Adrenal gland (tissue), 9 donors: ENCODE measurements at regions not wholly inside any gene's neighbourhood (a gene's known extent, or its start where the extent isn't known, plus 50 kb on each side); places are given as distances from the start of the nearest gene placed in this dataset.

ENCODE experiments used
- DNase-seq, 7 donors: peaks; one replicate each; pipeline ENCODE4 v3.0.0-alpha.2; 2019 to 2020
- H3K27ac ChIP-seq, 5 donors: fragments of 200-600 bp; sonication (generic) in 4 of 5; 1 replicate in 3 of 5; 2 replicates in 2 of 5; pipeline versions ENCODE4 v1.5.1 to v1.8.0; 2016 to 2020; ENCODE audit warnings: mild to moderate bottlenecking in 1 of 5
- H3K27me3 ChIP-seq: fragments of 200-600 bp; 2 replicates; pipeline ENCODE4 v1.8.0; 2021
- H3K36me3 ChIP-seq, 2 donors: fragments of 200-600 bp; replicated peaks in 1 of 2; 1 replicate in 1 of 2; 2 replicates in 1 of 2; pipeline versions ENCODE4 v1.5.1 to v1.8.0; 2018 to 2022
- H3K4me1 ChIP-seq, 2 donors: fragments of 200-600 bp; replicated peaks in 1 of 2; 1 replicate in 1 of 2; 2 replicates in 1 of 2; pipeline versions ENCODE4 v1.5.1 to v1.8.0; 2018 to 2021
- H3K4me3 ChIP-seq, 4 donors: fragments of 200-600 bp; sonication (generic) in 3 of 4; one replicate each; pipeline ENCODE4 v1.5.1; 2016 to 2018
- H3K9me3 ChIP-seq, 3 donors: fragments of 200-600 bp; sonication (generic) in 1 of 3; replicated peaks in 1 of 3; 1 replicate in 2 of 3; 2 replicates in 1 of 3; pipeline versions ENCODE4 v1.5.1 to v1.8.0; 2016 to 2021
- POLR2A ChIP-seq, 2 donors: fragments of 450-650 bp; IDR thresholded peaks; one replicate each; pipeline ENCODE4 v1.6.1; 2017; ENCODE audit warnings: antibody characterized with exemption in 2 of 2, mild to moderate bottlenecking in 2 of 2, moderate library complexity in 1 of 2
- WGBS, 4 donors: extraction: QIAGEN DNeasy Blood & Tissue Kit in 2 of 4; methylation state at CpG; one replicate each; pipeline versions ENCODE4 v1.1.5 to v1.1.7; 2013 to 2017; 5-methylcytosine and 5-hydroxymethylcytosine counted together
- intact Hi-C, 2 donors: fragments of 100-400 bp; cut with DNase I; formaldehyde crosslinking; loops; one replicate each; pipeline versions ENCODE4 v1.14.1 to v1.15.0; 2022 to 2023
- TF ChIP-seq, protein P1 (sequence below), 6 experiments: fragments of 450-650 bp in 4 of 6; fragments of 200-600 bp in 2 of 6; sonication (generic) in 1 of 6; IDR thresholded peaks; 1 replicate in 5 of 6; 2 replicates in 1 of 6; pipeline versions ENCODE4 v1.5.1 to v1.8.0; 2016 to 2021; ENCODE audit warnings: antibody characterized with exemption in 6 of 6, mild to moderate bottlenecking in 2 of 6, moderate library complexity in 1 of 6
- donor health status: healthy with polysubstance abuse.
- donor health status: Bipolar disorder and iron deficiency.
- donor health status: DM: yes; HTN: yes; CAD: no.
- donor health status: DM: no; HTN: no; CAD: no.
- donor health status: DM: no; HTN: no; CAD: no.

DNA sequence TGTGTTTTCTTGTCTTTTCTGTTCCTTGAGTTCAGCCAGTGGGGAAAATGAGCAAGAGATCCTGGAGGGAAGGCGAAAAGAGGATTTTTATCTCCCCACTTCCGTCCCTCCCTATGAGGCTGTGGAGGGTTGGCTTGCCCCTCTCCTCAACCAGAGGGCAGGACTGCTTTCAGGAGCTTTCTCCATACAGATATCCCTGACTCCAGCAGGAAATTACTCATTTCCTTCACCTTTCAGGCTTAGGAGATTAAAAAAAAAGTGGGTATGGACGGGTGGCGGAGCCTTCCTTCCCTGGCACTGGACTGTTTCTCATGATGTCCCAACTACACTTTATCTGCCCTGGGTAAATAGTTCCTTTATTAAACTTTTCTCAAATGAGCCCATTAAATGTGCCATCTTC, 241.2 kb downstream of the FRK start:
- intact Hi-C loops: no loop called here

DNA sequence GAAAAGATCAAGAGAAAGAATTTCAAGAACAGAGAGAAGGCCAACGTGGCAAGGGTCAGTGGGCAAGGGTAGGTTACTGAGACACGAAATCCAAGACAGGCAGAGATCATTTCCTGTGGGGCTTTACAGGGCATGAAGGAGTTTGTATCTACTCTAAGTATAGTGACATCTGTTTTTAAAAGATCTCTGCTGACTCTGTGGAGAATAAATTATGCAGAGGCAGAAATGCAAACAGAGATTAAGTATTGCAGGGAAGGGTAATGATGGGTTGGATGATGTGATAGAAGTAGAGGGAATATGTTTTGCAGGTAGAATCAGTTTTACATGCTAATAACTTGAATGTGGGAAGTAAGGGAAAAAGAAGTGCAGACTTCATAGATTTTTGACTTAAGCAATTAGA, 243.5 kb downstream of the FRK start:
- intact Hi-C loops: no loop called here
- peaks cover 0 to under 1% of the 10 kb centered on the region in 2 donors for H3K4me1 ChIP-seq
- H3K36me3 ChIP-seq: no peaks in the 10 kb centered on the region
- no peak for TF ChIP-seq POLR2A (IDR thresholded peaks at IDR 0.05)
- TF ChIP-seq, protein P1, sequence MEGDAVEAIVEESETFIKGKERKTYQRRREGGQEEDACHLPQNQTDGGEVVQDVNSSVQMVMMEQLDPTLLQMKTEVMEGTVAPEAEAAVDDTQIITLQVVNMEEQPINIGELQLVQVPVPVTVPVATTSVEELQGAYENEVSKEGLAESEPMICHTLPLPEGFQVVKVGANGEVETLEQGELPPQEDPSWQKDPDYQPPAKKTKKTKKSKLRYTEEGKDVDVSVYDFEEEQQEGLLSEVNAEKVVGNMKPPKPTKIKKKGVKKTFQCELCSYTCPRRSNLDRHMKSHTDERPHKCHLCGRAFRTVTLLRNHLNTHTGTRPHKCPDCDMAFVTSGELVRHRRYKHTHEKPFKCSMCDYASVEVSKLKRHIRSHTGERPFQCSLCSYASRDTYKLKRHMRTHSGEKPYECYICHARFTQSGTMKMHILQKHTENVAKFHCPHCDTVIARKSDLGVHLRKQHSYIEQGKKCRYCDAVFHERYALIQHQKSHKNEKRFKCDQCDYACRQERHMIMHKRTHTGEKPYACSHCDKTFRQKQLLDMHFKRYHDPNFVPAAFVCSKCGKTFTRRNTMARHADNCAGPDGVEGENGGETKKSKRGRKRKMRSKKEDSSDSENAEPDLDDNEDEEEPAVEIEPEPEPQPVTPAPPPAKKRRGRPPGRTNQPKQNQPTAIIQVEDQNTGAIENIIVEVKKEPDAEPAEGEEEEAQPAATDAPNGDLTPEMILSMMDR (IDR thresholded peaks at IDR 0.05): no peak
- H3K9me3 ChIP-seq: no peaks in the 10 kb centered on the region
- no peak for DNase-seq
- no peaks in the 10 kb centered on the region for H3K27me3 ChIP-seq
- 33 to 61% (median 45%) methylated on average over 2 of the region's 2 CpGs for WGBS, 4 donors
- H3K27ac ChIP-seq: no peak overlapping the region
- no peak overlapping the region for H3K4me3 ChIP-seq

More for the DNA sequence above, 241.2 kb downstream of the FRK start:
- Histone ChIP-seq H3K4me1 (no peaks in the 10 kb centered on the region), H3K27me3 (no peaks in the 10 kb centered on the region), H3K4me3 (no peak overlapping the region), H3K36me3 (no peaks in the 10 kb centered on the region), H3K9me3 (no peaks in the 10 kb centered on the region), H3K27ac (no peak overlapping the region)
- DNase-seq: no peak
- TF ChIP-seq POLR2A (IDR thresholded peaks at IDR 0.05): no peak
- TF ChIP-seq, protein P1 (IDR thresholded peaks at IDR 0.05): no peak
- 40 to 96% (median 68%) methylated on average over 4 of the region's 4 CpGs for WGBS, 4 donors

GRCh38 chr6:115814907-115815306, 245.8 kb downstream of the FRK start:
- Histone ChIP-seq H3K9me3 (no peaks in the 10 kb centered on the region), H3K27ac (no peak overlapping the region), H3K4me1 (peaks cover 0 to 7% of the 10 kb centered on the region in 2 donors), H3K27me3 (no peaks in the 10 kb centered on the region), H3K36me3 (no peaks in the 10 kb centered on the region), H3K4me3 (no peak overlapping the region)
- TF ChIP-seq, protein P1 (IDR thresholded peaks at IDR 0.05): no peak
- TF ChIP-seq POLR2A (IDR thresholded peaks at IDR 0.05): no peak
- intact Hi-C loops: no loop called here
- 79 to 92% (median 86%) methylated on average over 1 of the region's 1 CpG for WGBS, 4 donors
- no peak for DNase-seq

GRCh38 chr6:115811541-115811940, 249.2 kb downstream of the FRK start:
- no peaks in the 10 kb centered on the region for H3K36me3 ChIP-seq
- H3K9me3 ChIP-seq: no peaks in the 10 kb centered on the region
- H3K4me1 ChIP-seq: peaks cover 0 to 7% of the 10 kb centered on the region in 2 donors
- H3K27ac ChIP-seq: no peak overlapping the region
- no peaks in the 10 kb centered on the region for H3K27me3 ChIP-seq
- TF ChIP-seq, protein P1 (IDR thresholded peaks at IDR 0.05): no peak
- TF ChIP-seq POLR2A (IDR thresholded peaks at IDR 0.05): no peak
- no peak for DNase-seq
- no peak overlapping the region for H3K4me3 ChIP-seq
- intact Hi-C loops: no loop called here
- WGBS, 4 donors: 54 to 70% (median 63%) methylated on average over 5 of the region's 5 CpGs
